ENCODE measurements at regions not wholly inside any gene's neighbourhood (a gene's known extent, or its start where the extent isn't known, plus 50 kb on each side); places are given as distances from the start of the nearest gene placed in this dataset.

GRCh38 chr1:238088560-238089290 lies 198.0 kb upstream of the ZP4 start:
- 44 to 60% (median 49%) methylated on average over 4 of the region's 4 CpGs for WGBS, 4 donors
- intact Hi-C loops (cut with DNase I): no loop called here
- Histone ChIP-seq H3K9me3 (replicated peaks in 1 of 3) (no peaks in the 10 kb centered on the region), H3K4me3 (no peak overlapping the region), H3K27ac (no peak overlapping the region), H3K36me3 (replicated peaks in 1 of 2) (no peaks in the 10 kb centered on the region), H3K4me1 (replicated peaks in 1 of 2) (no peaks in the 10 kb centered on the region), H3K27me3 (no peaks in the 10 kb centered on the region)
- TF ChIP-seq POLR2A (IDR thresholded peaks at IDR 0.05) (no peak), CTCF (IDR thresholded peaks at IDR 0.05) (no peak)
- no peak for DNase-seq

GRCh38 chr1:238073991-238074390 lies 183.3 kb upstream of the ZP4 start:
- Histone ChIP-seq H3K27me3 (no peaks in the 10 kb centered on the region), H3K4me1 (replicated peaks in 1 of 2) (no peaks in the 10 kb centered on the region), H3K36me3 (replicated peaks in 1 of 2) (no peaks in the 10 kb centered on the region), H3K27ac (no peak overlapping the region), H3K4me3 (no peak overlapping the region), H3K9me3 (replicated peaks in 1 of 3) (no peaks in the 10 kb centered on the region)
- no peak for TF ChIP-seq POLR2A (IDR thresholded peaks at IDR 0.05)
- TF ChIP-seq CTCF (IDR thresholded peaks at IDR 0.05): no peak
- 46 to 68% (median 55%) methylated on average over 1 of the region's 1 CpG for WGBS, 4 donors
- DNase-seq: no peak
- intact Hi-C loops (cut with DNase I): no loop called here

- WGBS, 4 donors: 71 to 89% (median 79%) methylated on average over 3 of the region's 3 CpGs
- no peaks in the 10 kb centered on the region for H3K27me3 ChIP-seq
- H3K27ac ChIP-seq: no peak overlapping the region
- no peak for TF ChIP-seq CTCF (IDR thresholded peaks at IDR 0.05)
- no peak for TF ChIP-seq POLR2A (IDR thresholded peaks at IDR 0.05)
- no peak for DNase-seq
- intact Hi-C loops (cut with DNase I): no loop called here
- H3K4me3 ChIP-seq: no peak overlapping the region
- H3K9me3 ChIP-seq (replicated peaks in 1 of 3): no peaks in the 10 kb centered on the region
- H3K4me1 ChIP-seq (replicated peaks in 1 of 2): no peaks in the 10 kb centered on the region
- H3K36me3 ChIP-seq (replicated peaks in 1 of 2): no peaks in the 10 kb centered on the region
Measured at GRCh38 chr1:238071061-238071460, 180.3 kb upstream of the ZP4 start.

GRCh38 chr1:238063454-238063853 lies 172.7 kb upstream of the ZP4 start:
- intact Hi-C loops (cut with DNase I): no loop called here
- no peaks in the 10 kb centered on the region for H3K4me1 ChIP-seq (replicated peaks in 1 of 2)
- no peak for DNase-seq
- no peaks in the 10 kb centered on the region for H3K27me3 ChIP-seq
- 87 to 94% (median 89%) methylated on average over 4 of the region's 4 CpGs for WGBS, 4 donors
- no peak overlapping the region for H3K4me3 ChIP-seq
- TF ChIP-seq POLR2A (IDR thresholded peaks at IDR 0.05) (no peak), CTCF (IDR thresholded peaks at IDR 0.05) (no peak)
- no peaks in the 10 kb centered on the region for H3K9me3 ChIP-seq (replicated peaks in 1 of 3)
- no peaks in the 10 kb centered on the region for H3K36me3 ChIP-seq (replicated peaks in 1 of 2)
- no peak overlapping the region for H3K27ac ChIP-seq

Measured in adrenal gland (tissue), 9 donors.